Astrocyte (in vitro differentiated cells and primary cell): ENCODE measurements at regions not wholly inside any gene's neighbourhood (a gene's known extent, or its start where the extent isn't known, plus 50 kb on each side); places are given as distances from the start of the nearest gene placed in this dataset.

Source experiments
- DNase-seq: peaks from one replicate; pipeline ENCODE4 v3.0.0-alpha.2; 2010; ENCODE audit warnings: low read depth
- FAIRE-seq: peaks from 2 replicates; lab custom pipeline; 2011; peaks lifted over from hg19 to GRCh38; lab: Jason Lieb, UNC
- H2AFZ ChIP-seq: 2 replicates; pipeline ENCODE4 v1.6.0; 2012; ENCODE audit warnings: low read depth, low read length, inconsistent platforms
- H3K27ac ChIP-seq: 2 replicates; pipeline ENCODE4 v1.5.1; 2011; ENCODE audit warnings: low read depth, low read length, inconsistent platforms
- H3K27me3 ChIP-seq: 2 replicates; pipeline ENCODE4 v1.6.0; 2011; ENCODE audit warnings: low read length, inconsistent platforms; ENCODE audit not compliant: insufficient read depth
- H3K36me3 ChIP-seq: 2 replicates; pipeline ENCODE4 v1.5.1; 2011; ENCODE audit warnings: low read length, inconsistent platforms; ENCODE audit not compliant: insufficient read depth
- H3K4me1 ChIP-seq: 2 replicates; pipeline ENCODE4 v1.5.1; 2011; ENCODE audit warnings: low read length, inconsistent platforms; ENCODE audit not compliant: insufficient read depth
- H3K4me2 ChIP-seq: 2 replicates; pipeline ENCODE4 v1.6.0; 2012; ENCODE audit warnings: low read length, inconsistent platforms
- H3K4me3 ChIP-seq: 2 replicates; pipeline ENCODE4 v1.5.1; 2011; ENCODE audit warnings: low read depth, mild to moderate bottlenecking, low read length, inconsistent platforms; ENCODE audit not compliant: insufficient read depth
- H3K79me2 ChIP-seq: 2 replicates; pipeline ENCODE4 v1.6.0; 2012; ENCODE audit warnings: mild to moderate bottlenecking, low read length, inconsistent platforms; ENCODE audit not compliant: insufficient read depth
- H3K9ac ChIP-seq: 2 replicates; pipeline ENCODE4 v1.6.0; 2012; ENCODE audit warnings: mild to moderate bottlenecking, low read length, inconsistent platforms
- H3K9me3 ChIP-seq: 2 replicates; pipeline ENCODE4 v1.5.1; 2012; ENCODE audit warnings: low read depth, mild to moderate bottlenecking, low read length, inconsistent platforms; ENCODE audit not compliant: insufficient read depth
- H4K20me1 ChIP-seq: 2 replicates; pipeline ENCODE4 v1.6.0; 2012; ENCODE audit warnings: low read length, inconsistent platforms; ENCODE audit not compliant: insufficient read depth
- H3K27ac Mint-ChIP-seq: one replicate; pipeline ENCODE4 v1.8.0; 2021; ENCODE audit warnings: mild to moderate bottlenecking, mixed read lengths; ENCODE audit not compliant: unreplicated experiment
- H3K27me3 Mint-ChIP-seq: one replicate; pipeline ENCODE4 v1.8.0; 2021; ENCODE audit warnings: low read depth, mixed read lengths; ENCODE audit not compliant: unreplicated experiment
- H3K36me3 Mint-ChIP-seq: one replicate; pipeline ENCODE4 v1.8.0; 2021; ENCODE audit warnings: low read depth, mixed read lengths; ENCODE audit not compliant: unreplicated experiment
- H3K4me1 Mint-ChIP-seq: one replicate; pipeline ENCODE4 v1.8.0; 2021; ENCODE audit warnings: low read depth, mixed read lengths; ENCODE audit not compliant: unreplicated experiment
- H3K4me3 Mint-ChIP-seq: one replicate; pipeline ENCODE4 v1.8.0; 2021; ENCODE audit warnings: mild to moderate bottlenecking, moderate library complexity, mixed read lengths; ENCODE audit not compliant: unreplicated experiment
- H3K9me3 Mint-ChIP-seq: one replicate; pipeline ENCODE4 v1.8.0; 2021; ENCODE audit warnings: mild to moderate bottlenecking, mixed read lengths; ENCODE audit not compliant: unreplicated experiment
- EZH2 ChIP-seq: IDR thresholded peaks from 2 replicates; pipeline ENCODE4 v1.6.1; 2012; ENCODE audit warnings: mild to moderate bottlenecking, low read length, inconsistent platforms; ENCODE audit not compliant: insufficient read depth
- TF ChIP-seq, protein P1 (sequence below): IDR thresholded peaks from 2 replicates; pipeline ENCODE4 v1.5.1; 2011; ENCODE audit warnings: low read depth, mild to moderate bottlenecking, inconsistent platforms, low read length, moderate library complexity; ENCODE audit not compliant: insufficient read depth

GRCh38 chr17:77487211-77487629 lies 346.5 kb downstream of the SEC14L1 start:
- H3K4me3 Mint-ChIP-seq: no peak overlapping the region
- Histone ChIP-seq H3K9ac (no peak overlapping the region), H3K27me3 (no peaks in the 10 kb centered on the region), H3K4me2 (no peak overlapping the region), H3K79me2 (peaks cover 55% of the 10 kb centered on the region), H3K4me3 (no peak overlapping the region), H4K20me1 (peaks cover 81% of the 10 kb centered on the region), H3K9me3 (no peaks in the 10 kb centered on the region), H3K4me1 (no peaks in the 10 kb centered on the region), H2AFZ (no peak overlapping the region), H3K36me3 (peaks cover 7% of the 10 kb centered on the region), H3K27ac (no peak overlapping the region)
- TF ChIP-seq, protein P1, sequence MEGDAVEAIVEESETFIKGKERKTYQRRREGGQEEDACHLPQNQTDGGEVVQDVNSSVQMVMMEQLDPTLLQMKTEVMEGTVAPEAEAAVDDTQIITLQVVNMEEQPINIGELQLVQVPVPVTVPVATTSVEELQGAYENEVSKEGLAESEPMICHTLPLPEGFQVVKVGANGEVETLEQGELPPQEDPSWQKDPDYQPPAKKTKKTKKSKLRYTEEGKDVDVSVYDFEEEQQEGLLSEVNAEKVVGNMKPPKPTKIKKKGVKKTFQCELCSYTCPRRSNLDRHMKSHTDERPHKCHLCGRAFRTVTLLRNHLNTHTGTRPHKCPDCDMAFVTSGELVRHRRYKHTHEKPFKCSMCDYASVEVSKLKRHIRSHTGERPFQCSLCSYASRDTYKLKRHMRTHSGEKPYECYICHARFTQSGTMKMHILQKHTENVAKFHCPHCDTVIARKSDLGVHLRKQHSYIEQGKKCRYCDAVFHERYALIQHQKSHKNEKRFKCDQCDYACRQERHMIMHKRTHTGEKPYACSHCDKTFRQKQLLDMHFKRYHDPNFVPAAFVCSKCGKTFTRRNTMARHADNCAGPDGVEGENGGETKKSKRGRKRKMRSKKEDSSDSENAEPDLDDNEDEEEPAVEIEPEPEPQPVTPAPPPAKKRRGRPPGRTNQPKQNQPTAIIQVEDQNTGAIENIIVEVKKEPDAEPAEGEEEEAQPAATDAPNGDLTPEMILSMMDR: no peak
- TF ChIP-seq EZH2: no peak
- H3K9me3 Mint-ChIP-seq: no peaks in the 10 kb centered on the region
- H3K27me3 Mint-ChIP-seq: no peaks in the 10 kb centered on the region
- H3K36me3 Mint-ChIP-seq: peaks cover 8% of the 10 kb centered on the region
- DNase-seq: no peak
- FAIRE-seq: no peak
- H3K4me1 Mint-ChIP-seq: no peaks in the 10 kb centered on the region
- no peak overlapping the region for H3K27ac Mint-ChIP-seq

GRCh38 chr17:77487677-77488530 lies 347.1 kb downstream of the SEC14L1 start:
- no peak overlapping the region for H3K4me3 ChIP-seq
- H3K36me3 Mint-ChIP-seq: peaks cover 8% of the 10 kb centered on the region
- H3K36me3 ChIP-seq: peaks cover 7% of the 10 kb centered on the region

More at GRCh38 chr17:77487677-77488530, 347.1 kb downstream of the SEC14L1 start:
- no peak overlapping the region for H3K27ac Mint-ChIP-seq
- Histone ChIP-seq H3K4me2 (no peak overlapping the region), H4K20me1 (peaks cover 81% of the 10 kb centered on the region), H3K27me3 (no peaks in the 10 kb centered on the region), H3K9ac (no peak overlapping the region), H3K27ac (no peak overlapping the region), H3K79me2 (peaks cover 48% of the 10 kb centered on the region), H3K9me3 (no peaks in the 10 kb centered on the region), H2AFZ (no peak overlapping the region), H3K4me1 (no peaks in the 10 kb centered on the region)
- TF ChIP-seq, protein P1: no peak
- no peak for TF ChIP-seq EZH2
- H3K9me3 Mint-ChIP-seq: no peaks in the 10 kb centered on the region
- no peak overlapping the region for H3K4me3 Mint-ChIP-seq
- DNase-seq (no peak), FAIRE-seq (no peak)
- H3K4me1 Mint-ChIP-seq: no peaks in the 10 kb centered on the region
- H3K27me3 Mint-ChIP-seq: no peaks in the 10 kb centered on the region
